SK-N-SH treated with all-trans-retinoic acid at 6 μM for 48 hours (cell line): ENCODE measurements at regions not wholly inside any gene's neighbourhood (a gene's known extent, or its start where the extent isn't known, plus 50 kb on each side); places are given as distances from the start of the nearest gene placed in this dataset.

Experiments
- ISL1 ChIP-seq: fragments of 250-450 bp; sonication (Bioruptor Pico); IDR thresholded peaks from 2 replicates; pipeline ENCODE4 v2.1.2; 2022; ENCODE audit warnings: mild to moderate bottlenecking, moderate library complexity
- OSR1 ChIP-seq: fragments of 250-450 bp; sonication (Bioruptor Pico); IDR thresholded peaks from 2 replicates; pipeline ENCODE4 v1.8.0; 2022; ENCODE audit warnings: moderate library complexity, mild to moderate bottlenecking, inconsistent platforms

GRCh38 chr10:47092831-47093230, 181.6 kb downstream of the PTPN20 start:
- TF ChIP-seq ISL1 (CRISPR knock-in tag) = no peak
- TF ChIP-seq OSR1 (CRISPR knock-in tag) = no peak
